Posterior cingulate gyrus (tissue), 11 donors: ENCODE measurements at regions not wholly inside any gene's neighbourhood (a gene's known extent, or its start where the extent isn't known, plus 50 kb on each side); places are given as distances from the start of the nearest gene placed in this dataset.
A peak's percentile ranks its signal among the peaks of the same experiment; 100 is the strongest.

Source experiments
- DNase-seq, 10 donors: peaks; one replicate each; pipeline versions ENCODE4 v3.0.0 to v3.0.0-alpha.2; 2020 to 2021; ENCODE audit warnings: mixed read lengths in 3 of 10
- intact Hi-C: fragments of 100-400 bp; cut with DNase I; formaldehyde crosslinking; loops from one replicate; pipeline ENCODE4 v1.15.1; 2023

- DNase-seq, result no peak
- intact Hi-C loops, result no loop called here
Observed at GRCh38 chr9:107155244-107155817, 127.7 kb upstream of the RAD23B start.

- intact Hi-C loops, result no loop called here
- no peak for DNase-seq
Observed at GRCh38 chr9:107158321-107158720, 124.8 kb upstream of the RAD23B start.

GRCh38 chr9:107161338-107161737 is 121.7 kb upstream of the RAD23B start:
- DNase-seq, result no peak
- intact Hi-C loops, result no loop called here

- no peak for DNase-seq
- intact Hi-C loops, result no loop called here
Observed at GRCh38 chr9:107163370-107163769, 119.7 kb upstream of the RAD23B start.

GRCh38 chr9:107169796-107170195 is 113.3 kb upstream of the RAD23B start:
- intact Hi-C loops, result loop anchor here (2.0 to 5.0 kb wide), 2 partner anchors 32 to 1327 kb away; no protein-coding TSS in a partner anchor

GRCh38 chr9:107170801-107171200 is 112.3 kb upstream of the RAD23B start:
- intact Hi-C loops, result loop anchor here (2.0 to 5.0 kb wide), 2 partner anchors 34 to 1328 kb away; no protein-coding TSS in a partner anchor

More at GRCh38 chr9:107169796-107170195, 113.3 kb upstream of the RAD23B start:
- DNase-seq, result no peak

GRCh38 chr9:107172160-107172978 is 110.7 kb upstream of the RAD23B start:
- DNase-seq, result peak; percentile 38 to 96 (median 84)
- intact Hi-C loops, result loop anchor here (2.0 to 5.0 kb wide), 2 partner anchors 35 to 1272 kb away; no protein-coding TSS in a partner anchor

More at GRCh38 chr9:107170801-107171200, 112.3 kb upstream of the RAD23B start:
- DNase-seq, result no peak

GRCh38 chr9:107172979-107173347 is 110.1 kb upstream of the RAD23B start:
- intact Hi-C loops, result loop anchor here (2.0 to 5.0 kb wide), 2 partner anchors 36 to 1272 kb away; no protein-coding TSS in a partner anchor
- DNase-seq, result no peak

GRCh38 chr9:107173422-107174180 is 109.5 kb upstream of the RAD23B start:
- intact Hi-C loops, result loop anchor here (2.0 to 5.0 kb wide), 2 partner anchors 36 to 1273 kb away; no protein-coding TSS in a partner anchor
- DNase-seq, result no peak

- DNase-seq, result no peak
- intact Hi-C loops, result loop anchor here (5.0 kb wide), 1 partner anchor 37 kb away; no protein-coding TSS in a partner anchor
Observed at GRCh38 chr9:107174441-107174840, 108.6 kb upstream of the RAD23B start.

- no peak for DNase-seq
- intact Hi-C loops, result no loop called here
Observed at GRCh38 chr9:107175041-107175440, 108.0 kb upstream of the RAD23B start.

- no peak for DNase-seq
Observed at GRCh38 chr9:107175816-107176435, 107.2 kb upstream of the RAD23B start.

GRCh38 chr9:107176436-107177151 is 106.5 kb upstream of the RAD23B start:
- intact Hi-C loops, result no loop called here
- DNase-seq, result no peak

More at GRCh38 chr9:107175816-107176435, 107.2 kb upstream of the RAD23B start:
- intact Hi-C loops, result no loop called here

GRCh38 chr9:107177243-107177839 is 105.7 kb upstream of the RAD23B start:
- DNase-seq, result no peak
- intact Hi-C loops, result no loop called here

- intact Hi-C loops, result no loop called here
- no peak for DNase-seq
Observed at GRCh38 chr9:107177857-107178256, 105.2 kb upstream of the RAD23B start.

- intact Hi-C loops, result no loop called here
- DNase-seq, result no peak
Observed at GRCh38 chr9:107178293-107178692, 104.8 kb upstream of the RAD23B start.

GRCh38 chr9:107180206-107180605 is 102.9 kb upstream of the RAD23B start:
- DNase-seq, result no peak
- intact Hi-C loops, result no loop called here

GRCh38 chr9:107183176-107183575 is 99.9 kb upstream of the RAD23B start:
- intact Hi-C loops, result no loop called here

GRCh38 chr9:107188376-107188775 is 94.7 kb upstream of the RAD23B start:
- DNase-seq, result no peak
- intact Hi-C loops, result no loop called here

More at GRCh38 chr9:107183176-107183575, 99.9 kb upstream of the RAD23B start:
- no peak for DNase-seq
